Cardiac muscle cell (in vitro differentiated cells and primary cell): ENCODE measurements at regions not wholly inside any gene's neighbourhood (a gene's known extent, or its start where the extent isn't known, plus 50 kb on each side); places are given as distances from the start of the nearest gene placed in this dataset.

Source experiments
- DNase-seq, 2 donors: peaks; one replicate each; pipeline versions ENCODE4 v3.0.0 to v3.0.0-alpha.2; 2010 to 2017; ENCODE audit warnings: low read depth in 1 of 2, low spot score in 1 of 2
- H3K27ac ChIP-seq: fragments of 200-600 bp; sonication (generic); 2 replicates; pipeline ENCODE4 v1.5.1; 2016
- H3K27me3 ChIP-seq: fragments of 200-600 bp; sonication (generic); 2 replicates; pipeline ENCODE4 v1.6.0; 2016; ENCODE audit warnings: control low read depth
- H3K36me3 ChIP-seq: fragments of 200-600 bp; sonication (generic); 2 replicates; pipeline ENCODE4 v1.5.1; 2016; ENCODE audit warnings: control low read depth
- H3K4me1 ChIP-seq: fragments of 200-600 bp; sonication (generic); 2 replicates; pipeline ENCODE4 v1.8.1; 2017; ENCODE audit warnings: low read depth, mild to moderate bottlenecking, mixed run types
- H3K4me3 ChIP-seq: fragments of 200-600 bp; sonication (generic); 2 replicates; pipeline ENCODE4 v1.5.1; 2016; ENCODE audit warnings: mild to moderate bottlenecking
- H3K9me3 ChIP-seq: fragments of 200-600 bp; sonication (generic); 2 replicates; pipeline ENCODE4 v1.5.1; 2017; ENCODE audit warnings: low read depth, mild to moderate bottlenecking, control low read depth
- TF ChIP-seq, protein P1 (sequence below): IDR thresholded peaks from 2 replicates; pipeline ENCODE4 v1.5.1; 2012; ENCODE audit warnings: low read depth, mild to moderate bottlenecking, low read length

DNA sequence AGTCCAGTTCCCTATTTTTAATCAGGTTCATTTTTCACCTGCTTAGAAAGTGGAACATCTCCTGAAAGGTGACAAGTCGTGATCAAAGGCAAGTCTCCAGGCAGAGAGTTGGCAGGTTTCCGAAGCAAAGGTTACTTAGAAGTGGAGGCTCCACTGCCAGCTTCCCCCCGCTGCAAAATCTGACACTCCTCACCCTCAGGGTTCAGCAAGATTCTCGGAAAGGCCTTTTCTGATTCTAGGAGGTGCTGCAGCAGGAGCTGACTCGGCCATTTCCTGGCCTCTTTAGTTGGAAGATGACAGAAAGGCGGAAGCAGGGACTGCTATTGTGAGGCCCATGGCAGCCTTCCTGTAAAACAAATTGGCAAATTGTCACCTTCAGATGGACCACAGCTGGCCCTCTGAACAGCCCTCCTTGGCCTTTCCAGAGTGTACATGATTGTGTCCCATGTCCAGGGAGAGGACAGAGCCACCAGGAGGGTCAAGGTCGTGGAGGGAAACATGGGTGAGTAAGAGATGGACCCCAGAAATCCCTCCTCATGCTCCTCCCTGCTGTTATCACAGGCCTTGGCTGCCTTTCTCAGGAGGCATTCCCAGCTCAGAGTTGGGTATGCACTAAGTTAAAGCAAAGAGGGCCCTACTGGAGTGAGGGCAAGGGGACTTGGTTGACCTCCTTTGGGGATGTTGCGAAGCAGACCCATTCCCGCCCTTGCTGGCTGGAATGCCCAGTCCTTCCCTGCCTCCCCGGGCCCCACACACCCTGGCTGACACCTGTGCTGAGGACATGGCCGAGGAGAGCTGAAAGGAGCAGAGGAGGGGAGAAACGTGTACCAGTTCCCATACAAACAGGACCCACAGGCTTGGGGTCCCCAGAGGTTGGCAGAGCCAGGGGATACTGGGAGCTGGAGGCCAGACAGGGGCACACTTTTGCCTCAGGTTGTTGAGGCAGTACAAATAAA, 115.5 kb upstream of the IRF2BP2 start:
- no peak overlapping the region for H3K4me3 ChIP-seq
- H3K4me1 ChIP-seq, result peaks cover 69% of the 10 kb centered on the region
- no peaks in the 10 kb centered on the region for H3K9me3 ChIP-seq
- H3K27me3 ChIP-seq, result no peaks in the 10 kb centered on the region
- TF ChIP-seq, protein P1, sequence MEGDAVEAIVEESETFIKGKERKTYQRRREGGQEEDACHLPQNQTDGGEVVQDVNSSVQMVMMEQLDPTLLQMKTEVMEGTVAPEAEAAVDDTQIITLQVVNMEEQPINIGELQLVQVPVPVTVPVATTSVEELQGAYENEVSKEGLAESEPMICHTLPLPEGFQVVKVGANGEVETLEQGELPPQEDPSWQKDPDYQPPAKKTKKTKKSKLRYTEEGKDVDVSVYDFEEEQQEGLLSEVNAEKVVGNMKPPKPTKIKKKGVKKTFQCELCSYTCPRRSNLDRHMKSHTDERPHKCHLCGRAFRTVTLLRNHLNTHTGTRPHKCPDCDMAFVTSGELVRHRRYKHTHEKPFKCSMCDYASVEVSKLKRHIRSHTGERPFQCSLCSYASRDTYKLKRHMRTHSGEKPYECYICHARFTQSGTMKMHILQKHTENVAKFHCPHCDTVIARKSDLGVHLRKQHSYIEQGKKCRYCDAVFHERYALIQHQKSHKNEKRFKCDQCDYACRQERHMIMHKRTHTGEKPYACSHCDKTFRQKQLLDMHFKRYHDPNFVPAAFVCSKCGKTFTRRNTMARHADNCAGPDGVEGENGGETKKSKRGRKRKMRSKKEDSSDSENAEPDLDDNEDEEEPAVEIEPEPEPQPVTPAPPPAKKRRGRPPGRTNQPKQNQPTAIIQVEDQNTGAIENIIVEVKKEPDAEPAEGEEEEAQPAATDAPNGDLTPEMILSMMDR, result no peak
- peak overlapping the region; percentile 95 for H3K27ac ChIP-seq
- peak in 1 of 2 donors; percentile 37 for DNase-seq
- no peaks in the 10 kb centered on the region for H3K36me3 ChIP-seq

DNA sequence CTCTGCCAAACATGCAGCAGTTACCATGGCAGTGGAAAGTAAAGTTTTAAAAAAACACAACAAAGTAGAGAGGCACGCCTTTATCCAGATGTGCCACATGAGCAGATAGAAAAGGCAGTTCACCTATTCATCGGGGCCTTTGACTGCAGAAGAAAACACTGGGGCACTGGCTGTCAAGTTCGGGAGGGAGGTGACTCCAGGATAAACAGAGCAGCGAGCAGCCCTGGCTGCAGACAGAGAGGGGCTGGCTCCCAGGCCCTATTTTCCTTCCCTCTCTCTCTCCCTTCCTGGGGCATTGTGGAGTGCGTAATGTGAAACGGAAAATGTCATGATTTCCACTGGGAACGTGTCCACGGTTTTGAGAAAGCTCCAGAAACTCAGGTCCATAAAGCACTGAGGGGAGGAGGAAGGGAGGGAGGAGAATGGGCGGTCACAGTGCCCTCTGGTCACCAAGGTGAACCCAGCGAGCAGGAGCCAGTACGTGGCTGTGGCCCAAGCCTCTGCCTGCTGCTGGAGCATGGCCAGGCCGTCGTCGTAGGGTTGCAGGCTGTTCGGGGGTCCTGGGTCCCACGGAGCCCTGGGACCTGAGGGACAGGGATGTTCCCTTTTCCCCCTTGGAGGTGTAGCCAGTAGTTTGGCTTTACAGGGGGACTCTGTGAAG, 114.7 kb upstream of the IRF2BP2 start:
- peak overlapping the region; percentile 95 for H3K27ac ChIP-seq
- H3K4me3 ChIP-seq, result no peak overlapping the region
- H3K27me3 ChIP-seq, result no peaks in the 10 kb centered on the region
- DNase-seq, result peak in 1 of 2 donors; percentile 53
- TF ChIP-seq, protein P1, result no peak
- H3K4me1 ChIP-seq, result peaks cover 68% of the 10 kb centered on the region
- H3K9me3 ChIP-seq, result no peaks in the 10 kb centered on the region
- no peaks in the 10 kb centered on the region for H3K36me3 ChIP-seq

DNA sequence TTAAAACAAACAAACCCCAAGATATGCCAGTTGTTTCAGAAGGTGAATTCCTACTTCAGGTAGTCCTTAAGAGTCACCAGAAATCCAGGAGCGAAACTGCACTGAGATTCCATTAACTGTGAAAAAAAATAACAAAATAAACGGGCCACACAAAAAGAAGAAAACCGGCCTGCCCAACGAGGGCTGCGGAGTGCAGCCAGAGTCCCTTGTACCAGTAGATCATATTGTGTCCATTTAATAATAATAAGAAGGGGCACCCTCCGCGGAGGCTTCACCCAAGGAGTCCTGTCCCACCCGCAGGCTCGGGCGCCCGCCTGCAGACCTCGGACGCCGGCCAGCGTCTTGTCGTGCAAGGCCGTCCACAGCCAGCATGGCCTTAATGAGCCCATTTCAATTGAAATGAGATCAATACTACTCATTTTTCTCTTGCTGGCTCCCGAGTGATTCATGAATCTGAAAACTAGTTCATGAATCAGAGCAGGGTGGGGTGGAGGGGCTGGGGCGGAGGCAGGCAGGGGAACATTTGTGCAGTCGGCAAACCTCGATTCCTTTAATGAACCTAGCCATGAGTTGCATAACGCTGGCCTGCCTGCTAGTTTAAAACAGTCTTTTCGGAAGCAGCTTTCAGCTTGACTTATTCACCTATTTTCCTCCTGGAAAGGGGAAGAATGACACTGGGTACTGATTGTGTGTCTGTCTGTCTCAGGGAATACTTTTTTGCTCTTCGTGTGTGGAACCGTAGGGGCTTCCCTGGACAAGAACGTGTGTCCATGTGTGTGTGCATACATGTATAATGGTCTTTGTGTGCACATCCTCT, 113.1 kb upstream of the IRF2BP2 start:
- no peak overlapping the region for H3K4me3 ChIP-seq
- peak in 1 of 2 donors; percentile 92 for DNase-seq

DNA sequence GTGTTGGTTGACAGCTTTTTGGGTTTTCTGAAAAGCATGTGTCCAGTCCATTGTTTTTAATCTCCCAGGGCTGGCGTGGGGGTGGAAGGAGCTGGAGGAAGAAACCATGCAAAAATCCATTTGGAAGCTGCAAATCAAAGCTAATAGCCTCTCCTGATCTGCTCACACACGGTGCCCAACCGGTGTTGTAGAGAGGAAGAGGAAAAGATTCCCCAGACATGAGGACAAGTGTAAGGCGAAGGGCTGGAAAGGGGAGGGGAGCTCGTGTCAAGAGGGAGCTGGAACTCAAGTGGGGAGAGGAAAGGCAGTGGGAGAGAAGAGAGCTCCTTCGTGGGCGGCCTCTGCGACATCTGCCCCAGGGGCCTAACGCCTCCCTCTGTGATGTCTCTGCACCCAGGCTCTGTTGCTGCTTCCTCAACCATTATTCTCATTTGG, 112.3 kb upstream of the IRF2BP2 start:
- peaks cover 81% of the 10 kb centered on the region for H3K4me1 ChIP-seq
- no peaks in the 10 kb centered on the region for H3K27me3 ChIP-seq
- DNase-seq, result no peak
- no peaks in the 10 kb centered on the region for H3K9me3 ChIP-seq
- H3K36me3 ChIP-seq, result no peaks in the 10 kb centered on the region
- TF ChIP-seq, protein P1, result no peak
- no peak overlapping the region for H3K4me3 ChIP-seq
- peak overlapping the region; percentile 95 for H3K27ac ChIP-seq

More for the DNA sequence above, 113.1 kb upstream of the IRF2BP2 start:
- H3K27ac ChIP-seq, result peak overlapping the region; percentile 95
- no peaks in the 10 kb centered on the region for H3K36me3 ChIP-seq
- no peaks in the 10 kb centered on the region for H3K27me3 ChIP-seq
- TF ChIP-seq, protein P1, result no peak
- no peaks in the 10 kb centered on the region for H3K9me3 ChIP-seq
- H3K4me1 ChIP-seq, result peaks cover 81% of the 10 kb centered on the region
